ENCODE measurements at regions not wholly inside any gene's neighbourhood (a gene's known extent, or its start where the extent isn't known, plus 50 kb on each side); places are given as distances from the start of the nearest gene placed in this dataset.

DNA sequence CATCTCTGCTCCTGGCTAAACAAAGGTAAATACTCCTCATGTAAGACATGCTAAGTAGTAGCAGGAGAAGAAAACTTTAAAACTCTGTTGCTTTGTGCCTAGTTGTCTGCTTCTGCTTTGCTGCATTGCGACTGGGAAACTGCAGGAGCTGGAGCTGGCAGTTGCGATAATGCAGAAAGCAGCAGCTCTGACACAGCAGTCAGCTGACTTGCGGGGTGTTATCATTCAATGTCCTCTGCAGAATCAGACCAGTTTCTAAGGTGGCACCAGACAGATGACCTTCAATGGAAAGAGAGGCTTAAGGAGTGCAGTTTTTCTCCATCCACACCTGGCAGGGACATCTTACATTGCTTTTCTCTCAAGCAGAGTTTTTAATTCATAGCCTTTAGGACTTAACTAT, 69.9 kb upstream of the SOX4 start:
- Histone ChIP-seq H3K4me3 (ENCODE audit: low read depth, low read length) (no peak overlapping the region), H3K27ac (no peak overlapping the region), H3K27me3 (replicated peaks) (no peaks in the 10 kb centered on the region), H3K36me3 (replicated peaks) (no peaks in the 10 kb centered on the region)
- in situ Hi-C loops (cut with HindIII; ENCODE audit: low pct_ligation_motif_present, low sequenced_read_pairs) = no loop called here
- no peak for DNase-seq
- no peak for TF ChIP-seq CTCF (IDR thresholded peaks at IDR 0.05; ENCODE audit: low read depth, low read length, missing control alignments)

GRCh38 chr6:21524201-21524600, 69.3 kb upstream of the SOX4 start:
- no peak for TF ChIP-seq CTCF (IDR thresholded peaks at IDR 0.05; ENCODE audit: low read depth, low read length, missing control alignments)
- Histone ChIP-seq H3K36me3 (replicated peaks) (no peaks in the 10 kb centered on the region), H3K4me3 (ENCODE audit: low read depth, low read length) (no peak overlapping the region), H3K27me3 (replicated peaks) (no peaks in the 10 kb centered on the region), H3K27ac (no peak overlapping the region)
- no peak for DNase-seq
- in situ Hi-C loops (cut with HindIII; ENCODE audit: low pct_ligation_motif_present, low sequenced_read_pairs) = no loop called here

- no peak for DNase-seq
- no peak for TF ChIP-seq CTCF (IDR thresholded peaks at IDR 0.05; ENCODE audit: low read depth, low read length, missing control alignments)
- H3K4me3 ChIP-seq (ENCODE audit: low read depth, low read length) = no peak overlapping the region
- no peaks in the 10 kb centered on the region for H3K27me3 ChIP-seq (replicated peaks)
- in situ Hi-C loops (cut with HindIII; ENCODE audit: low pct_ligation_motif_present, low sequenced_read_pairs) = no loop called here
- H3K27ac ChIP-seq = no peak overlapping the region
- no peaks in the 10 kb centered on the region for H3K36me3 ChIP-seq (replicated peaks)
Observed at GRCh38 chr6:21526974-21527373, 66.6 kb upstream of the SOX4 start.

- no peak for DNase-seq
Observed at GRCh38 chr6:21527731-21528130, 65.8 kb upstream of the SOX4 start.

GRCh38 chr6:21529431-21529830, 64.1 kb upstream of the SOX4 start:
- Histone ChIP-seq H3K36me3 (replicated peaks) (no peaks in the 10 kb centered on the region), H3K4me3 (ENCODE audit: low read depth, low read length) (no peak overlapping the region), H3K27me3 (replicated peaks) (no peaks in the 10 kb centered on the region), H3K27ac (no peak overlapping the region)
- no peak for TF ChIP-seq CTCF (IDR thresholded peaks at IDR 0.05; ENCODE audit: low read depth, low read length, missing control alignments)
- DNase-seq = no peak
- in situ Hi-C loops (cut with HindIII; ENCODE audit: low pct_ligation_motif_present, low sequenced_read_pairs) = no loop called here

More at GRCh38 chr6:21527731-21528130, 65.8 kb upstream of the SOX4 start:
- Histone ChIP-seq H3K4me3 (ENCODE audit: low read depth, low read length) (no peak overlapping the region), H3K36me3 (replicated peaks) (no peaks in the 10 kb centered on the region), H3K27ac (no peak overlapping the region), H3K27me3 (replicated peaks) (no peaks in the 10 kb centered on the region)
- no peak for TF ChIP-seq CTCF (IDR thresholded peaks at IDR 0.05; ENCODE audit: low read depth, low read length, missing control alignments)
- in situ Hi-C loops (cut with HindIII; ENCODE audit: low pct_ligation_motif_present, low sequenced_read_pairs) = no loop called here

DNA sequence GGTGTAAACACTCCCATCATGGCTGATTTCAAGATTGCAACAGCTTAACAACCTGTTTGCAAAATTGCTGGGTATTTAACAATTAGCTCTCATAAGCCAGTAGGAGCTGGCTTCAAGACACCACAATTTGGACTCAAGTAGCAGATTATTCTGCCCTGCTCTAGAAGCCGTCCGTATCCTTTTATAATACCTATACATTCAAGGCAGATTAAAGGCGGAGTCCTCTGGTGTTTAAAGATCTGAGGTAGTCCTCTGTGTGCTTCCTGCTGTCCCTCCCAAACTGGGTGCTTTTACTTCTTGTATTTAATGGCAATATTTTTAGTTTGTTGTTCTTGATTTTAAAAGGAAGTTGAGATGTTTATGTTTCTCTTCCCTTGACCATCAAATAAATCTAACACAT, 62.2 kb upstream of the SOX4 start:
- H3K4me3 ChIP-seq (ENCODE audit: low read depth, low read length) = no peak overlapping the region
- H3K27ac ChIP-seq = no peak overlapping the region
- H3K27me3 ChIP-seq (replicated peaks) = no peaks in the 10 kb centered on the region
- in situ Hi-C loops (cut with HindIII; ENCODE audit: low pct_ligation_motif_present, low sequenced_read_pairs) = no loop called here
- no peaks in the 10 kb centered on the region for H3K36me3 ChIP-seq (replicated peaks)
- TF ChIP-seq CTCF (IDR thresholded peaks at IDR 0.05; ENCODE audit: low read depth, low read length, missing control alignments) = no peak
- DNase-seq = no peak

Measured in brain microvascular endothelial cell (primary cell).